GM12872 (cell line): ENCODE measurements at regions not wholly inside any gene's neighbourhood (a gene's known extent, or its start where the extent isn't known, plus 50 kb on each side); places are given as distances from the start of the nearest gene placed in this dataset.

Experiments
- CTCF ChIP-seq: IDR thresholded peaks from 3 replicates; pipeline ENCODE4 v1.5.1; 2011; ENCODE audit warnings: low read depth, mild to moderate bottlenecking, low read length, moderate library complexity; ENCODE audit not compliant: insufficient read depth

GRCh38 chr2:16061441-16062217 lies 121.3 kb downstream of the MYCN start:
- TF ChIP-seq CTCF = no peak

GRCh38 chr2:16060936-16061338 lies 120.6 kb downstream of the MYCN start:
- no peak for TF ChIP-seq CTCF

- no peak for TF ChIP-seq CTCF
Observed at GRCh38 chr2:16060125-16060935, 120.0 kb downstream of the MYCN start.

GRCh38 chr2:16059393-16060016 lies 119.2 kb downstream of the MYCN start:
- no peak for TF ChIP-seq CTCF

GRCh38 chr2:16058747-16059358 lies 118.5 kb downstream of the MYCN start:
- TF ChIP-seq CTCF = no peak

- TF ChIP-seq CTCF = no peak
Observed at GRCh38 chr2:16058256-16058655, 117.9 kb downstream of the MYCN start.

- TF ChIP-seq CTCF = no peak
Observed at GRCh38 chr2:16057661-16058060, 117.3 kb downstream of the MYCN start.
